DND-41 (cell line): ENCODE measurements at regions not wholly inside any gene's neighbourhood (a gene's known extent, or its start where the extent isn't known, plus 50 kb on each side); places are given as distances from the start of the nearest gene placed in this dataset.

Experiments
- CTCF ChIP-seq: IDR thresholded peaks from 2 replicates; pipeline ENCODE4 v1.5.1; 2012; ENCODE audit warnings: borderline replicate concordance, low read length, moderate library complexity, mild to moderate bottlenecking; ENCODE audit not compliant: poor library complexity, severe bottlenecking; ENCODE audit errors: extremely low read depth
- EZH2 ChIP-seq: IDR thresholded peaks from 3 replicates; pipeline ENCODE4 v1.6.1; 2012; ENCODE audit warnings: borderline replicate concordance, low read depth, mild to moderate bottlenecking, moderate library complexity, low read length, inconsistent platforms; ENCODE audit not compliant: severe bottlenecking

DNA sequence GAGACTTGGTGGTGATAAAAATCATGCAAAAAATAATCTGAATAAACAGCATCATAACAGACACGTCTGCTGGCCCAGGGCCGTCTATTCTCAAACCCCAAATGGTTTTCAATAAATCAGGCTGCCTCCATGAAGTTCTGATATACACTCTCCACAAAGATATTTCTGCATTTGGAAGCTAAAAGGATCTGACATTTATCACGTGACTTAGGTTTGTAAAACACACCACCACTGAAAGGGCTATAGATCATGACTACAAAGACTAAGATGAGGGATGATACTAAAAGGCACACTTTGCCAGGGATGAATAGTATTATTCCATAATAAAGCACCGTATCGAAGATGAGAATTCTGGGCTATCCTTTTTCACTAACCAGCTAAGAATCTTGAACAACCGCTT lies 67.6 kb upstream of the ADAMTS18 start:
- no peak for TF ChIP-seq EZH2
- no peak for TF ChIP-seq CTCF
